T-cell (primary cell): ENCODE measurements at regions not wholly inside any gene's neighbourhood (a gene's known extent, or its start where the extent isn't known, plus 50 kb on each side); places are given as distances from the start of the nearest gene placed in this dataset.

Source experiments
- ATAC-seq, 4 experiments: fragments of 200-7000 bp in 3 of 4; fragments of 150-1000 bp in 1 of 4; cut with Tn5 transposase; replicated peaks in 1 of 4; 1 replicate in 3 of 4; 2 replicates in 1 of 4; pipeline ENCODE4 v1.10.0; 2021; ENCODE audit warnings: moderate library complexity in 3 of 4, mild to moderate bottlenecking in 2 of 4, moderate number of reproducible peaks in 1 of 4
- CTCF ChIA-PET, 2 donors: fragments of 300-600 bp; sonication (Branson Sonifier 250); formaldehyde crosslinking; loops; one replicate each; lab custom pipeline; 2022; ENCODE audit warnings: antibody characterized with exemption in 2 of 2; lab: Charles Lee
- POLR2A ChIA-PET, 2 donors: fragments of 300-600 bp; sonication (Branson Sonifier 250); formaldehyde crosslinking; loops; one replicate each; lab custom pipeline; 2022; ENCODE audit warnings: antibody characterized with exemption in 2 of 2; lab: Charles Lee
- DNase-seq, 35 experiments: peaks; one replicate each; pipeline versions ENCODE4 v3.0.0 to v3.0.0-alpha.2; 2013 to 2023
- H3K27ac ChIP-seq: one replicate; pipeline ENCODE4 v1.5.1; 2013; ENCODE audit warnings: low read length
- H3K27me3 ChIP-seq, 2 experiments: replicated peaks in 1 of 2; 1 replicate in 1 of 2; 2 replicates in 1 of 2; pipeline versions ENCODE4 v1.6.1 to v1.7.0; 2013; ENCODE audit warnings: low read length in 1 of 2, mixed read lengths in 1 of 2; ENCODE audit not compliant: control insufficient read depth in 2 of 2, insufficient read depth in 2 of 2; ENCODE audit errors: extremely low read depth in 1 of 2
- H3K36me3 ChIP-seq, 2 donors: 1 replicate in 1 of 2; 2 replicates in 1 of 2; pipeline versions ENCODE4 v1.6.1 to v1.7.0; 2013; ENCODE audit warnings: low read length in 1 of 2; ENCODE audit not compliant: control insufficient read depth in 2 of 2, insufficient read depth in 1 of 2; ENCODE audit errors: extremely low read depth in 1 of 2
- H3K4me1 ChIP-seq, 2 experiments: 1 replicate in 1 of 2; 2 replicates in 1 of 2; pipeline versions ENCODE4 v1.6.1 to v1.7.0; 2013; ENCODE audit warnings: low read length in 2 of 2, mixed read lengths in 1 of 2; ENCODE audit not compliant: insufficient read depth in 2 of 2, control insufficient read depth in 1 of 2; ENCODE audit errors: extremely low read depth in 1 of 2
- H3K4me3 ChIP-seq, 2 donors: 1 replicate in 1 of 2; 2 replicates in 1 of 2; pipeline versions ENCODE4 v1.5.1 to v1.7.0; 2013; ENCODE audit warnings: mild to moderate bottlenecking in 2 of 2, low read length in 1 of 2, moderate library complexity in 1 of 2; ENCODE audit not compliant: control insufficient read depth in 1 of 2; ENCODE audit errors: extremely low read depth in 1 of 2
- H3K9me3 ChIP-seq: 2 replicates; pipeline ENCODE4 v1.7.0; 2013
- H3K27ac Mint-ChIP-seq, 2 donors: one replicate each; pipeline ENCODE4 v1.8.0; 2020 to 2021; ENCODE audit warnings: mild to moderate bottlenecking in 2 of 2, mixed read lengths in 2 of 2
- H3K27me3 Mint-ChIP-seq, 2 donors: one replicate each; pipeline ENCODE4 v1.8.0; 2021 to 2022; ENCODE audit warnings: mixed read lengths in 2 of 2
- H3K36me3 Mint-ChIP-seq: one replicate; pipeline ENCODE4 v1.8.0; 2021; ENCODE audit warnings: mixed read lengths
- H3K4me1 Mint-ChIP-seq, 3 donors: one replicate each; pipeline ENCODE4 v1.8.0; 2020 to 2022; ENCODE audit warnings: mixed read lengths in 3 of 3, mild to moderate bottlenecking in 1 of 3
- H3K4me3 Mint-ChIP-seq, 3 donors: one replicate each; pipeline ENCODE4 v1.8.0; 2020 to 2022; ENCODE audit warnings: mild to moderate bottlenecking in 3 of 3, mixed read lengths in 3 of 3, moderate library complexity in 3 of 3
- H3K9me3 Mint-ChIP-seq, 3 donors: one replicate each; pipeline ENCODE4 v1.8.0; 2020 to 2022; ENCODE audit warnings: mixed read lengths in 3 of 3
- WGBS: methylation state at CpG from one replicate; pipeline ENCODE4 v1.1.5; 2013; ENCODE audit warnings: missing lambda C conversion rate; ENCODE audit not compliant: insufficient coverage; 5-methylcytosine and 5-hydroxymethylcytosine counted together

DNA sequence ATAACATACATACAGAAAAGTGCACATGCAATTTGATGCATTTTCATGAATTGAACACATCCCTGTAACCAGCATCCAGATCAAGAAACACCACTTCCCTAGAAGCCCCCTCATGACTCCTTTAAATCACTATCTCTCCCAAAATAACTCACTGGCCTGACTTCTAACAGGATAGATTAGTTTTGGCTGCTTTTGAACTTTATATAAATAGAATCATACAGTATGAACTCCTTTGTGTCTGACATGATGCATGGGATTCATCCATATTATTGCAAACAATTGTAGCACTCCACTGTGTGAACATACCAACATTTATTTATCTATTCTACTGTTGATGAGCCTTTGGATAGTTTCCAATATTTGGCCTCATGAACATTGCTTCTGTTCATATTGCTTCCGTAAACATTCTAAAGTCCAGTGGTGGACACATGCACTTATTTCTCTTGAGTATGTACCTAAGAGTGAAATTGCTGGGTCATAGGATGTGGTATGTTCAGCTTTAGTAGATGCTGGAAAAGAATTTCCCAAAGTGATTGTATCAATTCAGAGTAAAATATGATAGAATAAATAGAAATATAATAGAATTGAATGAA lies 148.7 kb upstream of the GDNF start:
- Histone ChIP-seq H3K4me3 (no peak overlapping the region), H3K27me3 (no peaks in the 10 kb centered on the region), H3K9me3 (no peaks in the 10 kb centered on the region), H3K4me1 (no peaks in the 10 kb centered on the region), H3K27ac (no peak overlapping the region), H3K36me3 (no peaks in the 10 kb centered on the region)
- no peaks in the 10 kb centered on the region for H3K27me3 Mint-ChIP-seq
- H3K27ac Mint-ChIP-seq = no peak overlapping the region
- peaks cover 0 to 4% (median 4%) of the 10 kb centered on the region in 3 donors for H3K9me3 Mint-ChIP-seq
- no peak for DNase-seq
- CTCF ChIA-PET = no interaction called here
- 100% methylated on average over 1 of the region's 1 CpG for WGBS
- H3K4me3 Mint-ChIP-seq = no peak overlapping the region
- POLR2A ChIA-PET = no interaction called here
- no peak for ATAC-seq
- H3K4me1 Mint-ChIP-seq = no peaks in the 10 kb centered on the region
- H3K36me3 Mint-ChIP-seq = no peaks in the 10 kb centered on the region

DNA sequence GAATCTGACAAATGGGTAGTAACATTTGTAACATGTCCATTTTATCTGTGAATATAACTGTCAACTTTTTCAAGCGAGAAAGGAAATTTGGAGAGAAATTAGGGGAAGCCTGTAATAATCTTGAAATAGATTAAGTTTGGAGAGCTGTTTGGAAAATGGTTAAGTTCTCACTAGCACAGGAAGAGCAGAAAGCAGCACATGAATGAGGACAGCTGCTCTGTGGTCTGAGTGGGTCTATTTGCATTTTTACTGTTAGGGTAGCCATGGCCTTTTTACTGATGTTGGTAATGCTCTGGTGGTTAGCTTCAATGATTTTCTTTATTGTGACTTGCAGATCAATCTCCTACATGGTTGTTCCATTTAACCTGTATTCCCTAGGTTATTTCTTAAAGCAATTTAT lies 144.5 kb upstream of the GDNF start:
- H3K9me3 Mint-ChIP-seq = peaks cover 0 to 9% (median 0%) of the 10 kb centered on the region in 3 donors
- H3K4me1 ChIP-seq = no peaks in the 10 kb centered on the region
- H3K27me3 ChIP-seq = no peaks in the 10 kb centered on the region
- no peak overlapping the region for H3K4me3 ChIP-seq
- H3K27ac ChIP-seq = no peak overlapping the region
- ChIA-PET POLR2A (no interaction called here), CTCF (no interaction called here)
- H3K4me1 Mint-ChIP-seq = no peaks in the 10 kb centered on the region
- DNase-seq = no peak
- H3K27ac Mint-ChIP-seq = no peak overlapping the region
- H3K36me3 Mint-ChIP-seq = no peaks in the 10 kb centered on the region
- H3K27me3 Mint-ChIP-seq = no peaks in the 10 kb centered on the region
- H3K4me3 Mint-ChIP-seq = no peak overlapping the region
- WGBS = 100% methylated on average over 1 of the region's 1 CpG
- ATAC-seq = no peak
- no peaks in the 10 kb centered on the region for H3K9me3 ChIP-seq
- no peaks in the 10 kb centered on the region for H3K36me3 ChIP-seq

DNA sequence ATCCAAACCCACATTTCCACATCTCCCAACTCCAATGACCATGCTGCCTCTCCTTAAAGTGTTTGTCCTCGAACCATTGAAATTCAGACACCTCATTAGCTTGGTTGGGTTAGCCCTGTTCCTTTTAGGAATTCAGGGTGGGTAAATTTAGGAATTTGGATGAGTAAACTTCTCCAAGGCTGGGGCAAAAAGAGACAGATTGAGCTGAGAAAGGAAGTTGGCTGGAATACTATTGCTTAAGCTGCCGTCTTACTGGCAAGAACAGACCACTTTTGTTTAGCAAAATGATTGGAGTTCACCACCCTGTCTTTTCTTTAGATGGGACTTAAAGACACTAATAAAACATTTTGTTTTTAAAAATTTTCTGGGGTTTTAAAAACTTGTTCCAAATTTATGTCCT lies 143.6 kb upstream of the GDNF start:
- CTCF ChIA-PET = no interaction called here
- Histone ChIP-seq H3K36me3 (no peaks in the 10 kb centered on the region), H3K27me3 (no peaks in the 10 kb centered on the region), H3K4me3 (no peak overlapping the region), H3K4me1 (no peaks in the 10 kb centered on the region), H3K27ac (no peak overlapping the region), H3K9me3 (no peaks in the 10 kb centered on the region)
- POLR2A ChIA-PET = no interaction called here
- WGBS = no CpG with 5 or more reads among the region's 2 CpGs
- Mint-ChIP-seq H3K27ac (no peak overlapping the region), H3K4me1 (no peaks in the 10 kb centered on the region), H3K36me3 (no peaks in the 10 kb centered on the region), H3K4me3 (no peak overlapping the region), H3K9me3 (peaks cover 0 to 13% (median 0%) of the 10 kb centered on the region in 3 donors), H3K27me3 (no peaks in the 10 kb centered on the region)
- ATAC-seq (no peak), DNase-seq (no peak)

GRCh38 chr5:37979559-37979958 lies 139.7 kb upstream of the GDNF start:
- Histone ChIP-seq H3K36me3 (no peaks in the 10 kb centered on the region), H3K4me3 (no peak overlapping the region), H3K27ac (no peak overlapping the region), H3K4me1 (no peaks in the 10 kb centered on the region), H3K27me3 (no peaks in the 10 kb centered on the region), H3K9me3 (no peaks in the 10 kb centered on the region)
- no CpG with 5 or more reads among the region's 1 CpG for WGBS
- Mint-ChIP-seq H3K27me3 (no peaks in the 10 kb centered on the region), H3K9me3 (peaks cover 0 to 13% (median 4%) of the 10 kb centered on the region in 3 donors), H3K4me3 (no peak overlapping the region), H3K4me1 (no peaks in the 10 kb centered on the region), H3K27ac (no peak overlapping the region), H3K36me3 (no peaks in the 10 kb centered on the region)
- POLR2A ChIA-PET = no interaction called here
- no peak for ATAC-seq
- CTCF ChIA-PET = no interaction called here
- DNase-seq = no peak

GRCh38 chr5:37975531-37975930 lies 135.7 kb upstream of the GDNF start:
- WGBS = 80% methylated on average over 1 of the region's 4 CpGs
- Histone ChIP-seq H3K27ac (no peak overlapping the region), H3K4me1 (no peaks in the 10 kb centered on the region), H3K36me3 (no peaks in the 10 kb centered on the region), H3K4me3 (no peak overlapping the region), H3K9me3 (no peaks in the 10 kb centered on the region), H3K27me3 (no peaks in the 10 kb centered on the region)
- ChIA-PET CTCF (no interaction called here), POLR2A (no interaction called here)
- DNase-seq = no peak
- no peaks in the 10 kb centered on the region for H3K4me1 Mint-ChIP-seq
- H3K9me3 Mint-ChIP-seq = peaks cover 0 to 6% (median 4%) of the 10 kb centered on the region in 3 donors
- no peak overlapping the region for H3K27ac Mint-ChIP-seq
- H3K36me3 Mint-ChIP-seq = no peaks in the 10 kb centered on the region
- H3K27me3 Mint-ChIP-seq = no peaks in the 10 kb centered on the region
- no peak for ATAC-seq
- no peak overlapping the region for H3K4me3 Mint-ChIP-seq

DNA sequence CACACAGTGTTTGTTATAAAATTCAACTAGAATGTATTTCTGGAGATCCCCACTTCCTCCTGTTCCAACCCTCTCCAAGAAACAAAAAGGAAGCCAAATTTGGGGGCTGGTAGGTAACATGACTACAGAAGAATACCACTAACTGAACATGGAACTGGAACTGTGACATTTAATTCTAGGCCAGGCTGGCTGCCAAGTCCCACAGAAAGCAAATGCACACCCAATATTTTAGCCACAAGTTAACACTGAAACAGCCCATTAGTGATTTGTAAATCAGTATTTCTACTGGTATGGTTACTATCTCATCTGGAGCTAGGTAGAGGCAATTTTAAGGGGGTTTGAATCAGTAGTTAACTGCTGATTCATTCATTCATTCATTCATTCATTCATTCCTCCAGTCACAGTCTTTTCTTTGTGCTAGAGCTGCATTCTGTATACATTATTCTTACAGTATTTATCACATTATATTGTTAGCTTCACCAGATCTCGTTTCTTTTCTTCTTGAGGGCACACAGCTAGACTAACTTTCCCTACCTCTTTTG lies 131.7 kb upstream of the GDNF start:
- Mint-ChIP-seq H3K9me3 (peaks cover 0 to 9% (median 4%) of the 10 kb centered on the region in 3 donors), H3K4me3 (no peak overlapping the region), H3K4me1 (no peaks in the 10 kb centered on the region), H3K27ac (no peak overlapping the region), H3K36me3 (no peaks in the 10 kb centered on the region), H3K27me3 (peaks cover 0 to 4% of the 10 kb centered on the region in 2 donors)
- no peak overlapping the region for H3K27ac ChIP-seq
- H3K36me3 ChIP-seq = no peaks in the 10 kb centered on the region
- H3K4me3 ChIP-seq = no peak overlapping the region
- ATAC-seq = no peak
- no peaks in the 10 kb centered on the region for H3K9me3 ChIP-seq
- no peaks in the 10 kb centered on the region for H3K4me1 ChIP-seq
- WGBS = no CpG with 5 or more reads among the region's 1 CpG
- no peak for DNase-seq
- no peaks in the 10 kb centered on the region for H3K27me3 ChIP-seq
- CTCF ChIA-PET = no interaction called here
- POLR2A ChIA-PET = no interaction called here

DNA sequence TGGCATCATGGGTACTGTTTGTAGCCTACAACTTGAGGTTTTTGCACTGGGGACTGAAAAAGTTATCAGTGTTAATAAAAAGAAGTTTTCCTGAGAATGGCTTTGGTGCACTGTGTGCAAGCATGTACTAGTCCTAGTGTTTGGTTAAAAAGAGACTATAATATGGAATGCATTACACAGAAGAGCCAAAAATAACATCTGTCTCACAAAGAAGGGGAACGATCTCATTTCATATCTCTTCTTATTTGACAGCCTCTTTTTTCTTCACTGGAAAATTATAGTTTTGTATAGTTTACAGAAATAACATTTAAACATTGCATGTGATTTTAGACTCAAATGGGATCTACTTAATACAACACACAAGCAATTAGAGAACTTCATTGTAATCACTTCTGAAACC lies 127.0 kb upstream of the GDNF start:
- H3K4me1 ChIP-seq = no peaks in the 10 kb centered on the region
- H3K36me3 ChIP-seq = no peaks in the 10 kb centered on the region
- no peak overlapping the region for H3K27ac ChIP-seq
- no peaks in the 10 kb centered on the region for H3K4me1 Mint-ChIP-seq
- no peaks in the 10 kb centered on the region for H3K27me3 ChIP-seq
- no peak for DNase-seq
- POLR2A ChIA-PET = no interaction called here
- H3K36me3 Mint-ChIP-seq = no peaks in the 10 kb centered on the region
- H3K27me3 Mint-ChIP-seq = peaks cover 0 to 4% of the 10 kb centered on the region in 2 donors
- H3K4me3 ChIP-seq = no peak overlapping the region
- CTCF ChIA-PET = no interaction called here
- H3K9me3 Mint-ChIP-seq = peaks cover 0 to 8% (median 4%) of the 10 kb centered on the region in 3 donors
- no CpG with 5 or more reads among the region's 1 CpG for WGBS
- no peaks in the 10 kb centered on the region for H3K9me3 ChIP-seq
- ATAC-seq = no peak
- no peak overlapping the region for H3K4me3 Mint-ChIP-seq
- no peak overlapping the region for H3K27ac Mint-ChIP-seq
